CMK (cell line): ENCODE measurements at regions not wholly inside any gene's neighbourhood (a gene's known extent, or its start where the extent isn't known, plus 50 kb on each side); places are given as distances from the start of the nearest gene placed in this dataset.
A peak's percentile ranks its signal among the peaks of the same experiment; 100 is the strongest.
"Not testable (repeated sequence)": the region's sequence is repeated elsewhere in the genome, so short reads cannot be mapped to it uniquely, and the experiment has no call there.

Source experiments
- DNase-seq: peaks from one replicate; pipeline ENCODE4 v3.0.0-alpha.2; 2010; ENCODE audit warnings: low read depth

DNA sequence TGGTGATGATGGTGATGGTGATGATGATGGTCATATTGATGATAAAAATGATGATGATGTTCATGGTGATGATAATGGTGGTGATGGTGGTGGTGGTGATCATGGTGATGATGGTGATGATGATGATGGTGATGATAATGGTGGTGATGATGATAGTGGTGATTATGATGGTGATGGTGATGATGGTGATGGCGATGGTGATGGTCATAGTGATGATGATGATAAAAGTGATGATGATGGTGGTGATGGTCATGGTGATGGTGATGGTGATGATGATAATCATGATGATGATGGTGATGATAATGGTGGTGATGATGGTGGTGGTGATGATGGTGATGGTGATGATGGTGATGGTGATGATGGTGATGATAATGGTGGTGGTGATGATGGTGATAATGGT lies 478.7 kb downstream of the TYW1 start:
- DNase-seq = no peak

DNA sequence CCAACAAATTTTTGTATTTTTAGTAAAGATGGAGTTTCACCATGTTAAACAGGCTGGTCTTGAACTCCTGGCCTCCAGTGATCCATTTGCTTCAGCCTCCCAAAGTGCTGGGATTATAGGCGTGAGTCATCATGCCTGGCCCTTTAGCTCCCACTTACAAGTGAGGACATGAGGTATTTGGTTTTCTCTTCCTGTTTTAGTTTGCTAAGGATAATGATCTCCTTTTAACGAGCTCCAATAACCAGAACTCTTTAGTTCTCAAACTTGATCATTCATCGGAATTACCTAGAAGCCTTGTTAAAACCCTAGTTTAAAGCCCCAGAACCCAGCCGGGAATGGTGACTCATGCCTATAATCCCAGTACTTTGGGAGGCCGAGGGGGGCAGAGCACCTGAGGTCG lies 481.4 kb downstream of the TYW1 start:
- DNase-seq = no peak

DNA sequence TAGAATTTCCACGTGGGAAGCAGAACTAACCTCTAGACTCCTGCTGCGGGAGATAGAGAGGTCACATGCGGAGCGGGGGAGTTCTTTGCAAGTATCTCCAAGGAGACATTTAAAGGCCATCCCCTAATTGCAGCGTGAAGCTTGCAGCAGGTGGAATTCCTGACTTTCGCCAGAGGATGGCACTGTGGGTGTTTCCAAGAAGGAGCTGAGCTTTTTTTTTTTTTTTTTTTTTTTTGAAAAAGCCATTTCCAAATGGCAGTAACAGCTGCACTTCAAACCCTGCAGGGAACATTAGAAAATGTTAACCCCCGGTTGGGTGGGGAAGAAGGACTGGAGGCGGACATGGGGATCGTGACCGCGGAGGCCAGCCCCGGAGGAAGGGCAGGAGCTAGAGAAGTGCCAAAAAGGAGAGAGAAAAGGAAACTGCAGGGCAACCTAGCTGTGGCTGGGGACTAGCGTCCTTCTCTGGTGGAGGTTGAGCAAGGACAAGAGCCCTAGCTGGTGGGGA lies 487.7 kb downstream of the TYW1 start:
- peak; percentile 45 for DNase-seq

DNA sequence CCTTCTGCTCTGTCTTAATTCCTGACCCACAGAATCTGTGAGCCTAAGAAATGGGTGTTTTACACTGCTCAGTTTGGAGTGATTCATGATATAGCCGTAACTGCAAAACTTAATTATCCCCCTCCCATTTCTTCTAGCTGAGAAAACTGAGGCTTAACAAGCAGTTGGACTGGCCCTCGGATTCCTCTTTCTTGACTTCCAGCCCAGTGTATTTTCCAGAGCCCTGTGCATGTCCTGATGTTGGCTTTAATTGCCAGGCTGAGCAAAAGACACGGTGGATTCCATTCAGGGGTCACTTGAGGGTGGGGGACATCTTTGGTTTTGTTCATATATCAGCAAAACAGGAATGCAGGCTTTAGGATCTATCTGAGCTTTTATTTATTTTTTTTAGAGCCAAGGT lies 489.8 kb downstream of the TYW1 start:
- DNase-seq = no peak

DNA sequence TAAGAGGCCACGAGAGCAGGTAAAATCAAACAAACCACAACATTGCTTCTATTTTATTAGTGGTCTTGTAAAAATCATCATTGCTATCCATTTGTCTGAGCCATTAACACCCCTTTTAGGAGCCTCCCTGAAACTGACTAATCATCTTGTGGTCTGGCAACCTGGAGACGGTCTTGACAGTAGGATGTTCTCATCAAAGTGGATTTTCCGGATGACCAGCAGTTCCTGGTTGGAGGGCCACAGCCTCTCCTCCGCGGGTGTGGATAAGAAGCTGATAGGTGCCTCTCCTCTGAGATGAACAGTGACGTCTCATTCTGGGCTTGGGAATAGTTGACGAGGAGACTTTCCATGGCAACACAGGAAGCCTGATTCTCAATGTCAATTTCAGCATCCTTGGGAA lies 490.7 kb downstream of the TYW1 start:
- DNase-seq = no peak

DNA sequence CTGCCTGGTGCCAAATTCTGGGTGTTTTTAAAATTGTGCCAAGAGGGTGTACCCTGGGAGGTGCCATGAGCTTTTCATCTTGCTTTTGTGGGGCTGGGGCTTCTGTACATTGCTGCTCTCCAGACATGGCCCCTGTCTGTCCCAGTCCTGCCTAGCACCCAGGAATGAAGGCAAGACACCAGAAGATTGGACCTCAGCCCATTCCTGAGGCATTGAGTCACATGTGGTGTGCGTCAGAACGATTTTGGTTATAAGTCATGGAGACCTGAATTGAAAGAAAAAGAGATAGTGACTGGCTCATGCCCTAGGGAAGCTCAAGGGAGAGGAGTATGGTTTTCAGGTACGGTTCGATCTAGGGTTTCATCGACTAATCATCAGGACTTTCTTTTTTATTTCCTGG lies 493.2 kb downstream of the TYW1 start:
- DNase-seq = no peak

DNA sequence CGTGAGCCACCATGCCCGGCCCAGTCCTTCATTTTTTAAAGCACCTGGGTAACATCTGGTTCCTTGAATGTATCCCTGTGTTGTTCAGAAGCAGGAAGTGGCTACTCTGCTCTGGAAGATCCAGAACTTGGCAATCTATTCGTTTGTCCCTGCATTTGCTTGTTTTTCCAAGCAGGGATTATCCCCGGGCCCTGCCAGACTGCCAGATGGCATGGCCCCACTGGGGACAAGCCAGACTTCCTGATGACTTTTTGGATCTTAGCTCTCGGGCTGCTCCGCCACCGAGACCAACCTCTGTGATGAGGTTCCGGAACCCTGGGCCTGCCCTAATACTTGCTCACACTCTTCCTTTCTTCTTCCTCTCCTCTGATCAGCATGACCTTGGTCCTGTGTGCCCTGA lies 496.7 kb downstream of the TYW1 start:
- no peak for DNase-seq

DNA sequence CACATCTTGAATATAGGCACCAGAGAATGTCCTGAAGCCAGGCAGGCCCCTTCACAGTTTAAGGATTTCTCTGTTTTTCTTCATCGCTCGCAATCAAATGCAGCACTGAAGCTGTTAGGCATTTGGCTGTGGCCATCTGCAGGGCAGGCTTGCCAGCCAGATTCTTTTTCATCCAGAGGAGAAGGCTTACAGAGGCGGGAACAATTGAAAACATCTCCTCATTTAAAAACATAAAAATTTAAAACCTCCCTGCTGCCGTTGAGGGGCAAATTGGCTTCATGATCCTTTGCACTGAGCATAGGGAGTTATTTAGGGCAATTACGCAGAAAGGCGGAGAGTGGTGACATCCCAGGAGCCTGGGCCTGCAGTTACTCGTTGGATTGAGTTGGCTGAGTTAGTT lies 500.0 kb downstream of the TYW1 start:
- no peak for DNase-seq

DNA sequence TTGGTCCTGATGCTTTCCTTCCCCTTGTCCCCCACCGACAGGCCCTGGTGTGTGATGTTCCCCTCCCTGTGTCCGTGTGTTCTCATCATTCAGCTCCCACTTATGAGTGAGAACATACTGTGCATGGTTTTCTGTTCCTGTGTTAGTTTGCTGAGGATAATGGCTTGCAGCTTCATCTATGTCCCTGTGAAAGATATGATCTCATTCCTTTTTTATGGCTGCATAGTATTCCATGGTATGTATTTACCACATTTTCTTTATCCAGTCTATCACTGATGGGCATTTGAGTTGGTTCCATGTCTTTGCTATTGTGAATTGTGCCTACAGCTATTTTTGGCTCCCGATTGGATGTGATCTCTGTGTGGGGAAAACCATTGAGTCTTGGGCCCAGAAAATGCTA lies 501.3 kb downstream of the TYW1 start:
- not testable (repeated sequence) for DNase-seq

DNA sequence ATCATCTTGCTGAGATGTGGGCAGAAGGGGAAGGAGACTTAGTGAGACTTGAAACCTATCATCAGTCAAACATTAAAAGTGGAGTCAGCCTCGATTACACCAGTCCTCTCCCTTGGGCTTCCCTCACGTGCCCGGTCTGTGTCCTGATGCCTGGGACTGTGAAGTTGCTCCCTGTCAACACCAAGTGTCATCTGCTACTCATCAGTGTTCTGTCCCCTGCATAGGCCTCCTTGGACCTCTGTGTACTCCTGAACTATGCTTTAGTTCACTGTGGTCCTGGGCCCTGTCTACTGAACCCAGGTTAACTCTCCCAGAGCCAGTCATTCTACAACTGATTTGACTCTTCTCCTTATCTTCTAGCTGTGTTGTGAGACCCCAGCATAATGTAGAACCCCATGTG lies 506.3 kb downstream of the TYW1 start:
- no peak for DNase-seq

DNA sequence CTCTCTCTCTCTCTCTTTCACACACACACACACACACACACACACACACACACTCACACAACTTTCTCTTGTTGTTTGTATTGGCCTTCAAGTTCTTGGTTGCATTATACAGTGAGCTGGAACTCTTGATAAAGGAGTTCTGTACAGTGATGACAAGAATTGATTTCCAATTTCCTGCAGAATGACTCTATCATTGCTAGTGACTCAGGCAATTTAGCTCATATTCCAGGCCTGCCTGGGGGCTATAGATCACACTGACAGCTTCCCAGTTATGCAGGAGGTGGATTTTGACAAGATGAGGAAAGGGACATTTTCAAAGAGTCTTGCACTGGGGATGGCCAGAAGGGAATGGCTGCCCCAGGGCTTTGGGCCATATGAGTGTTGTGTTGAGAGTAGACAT lies 508.8 kb downstream of the TYW1 start:
- DNase-seq = no peak

DNA sequence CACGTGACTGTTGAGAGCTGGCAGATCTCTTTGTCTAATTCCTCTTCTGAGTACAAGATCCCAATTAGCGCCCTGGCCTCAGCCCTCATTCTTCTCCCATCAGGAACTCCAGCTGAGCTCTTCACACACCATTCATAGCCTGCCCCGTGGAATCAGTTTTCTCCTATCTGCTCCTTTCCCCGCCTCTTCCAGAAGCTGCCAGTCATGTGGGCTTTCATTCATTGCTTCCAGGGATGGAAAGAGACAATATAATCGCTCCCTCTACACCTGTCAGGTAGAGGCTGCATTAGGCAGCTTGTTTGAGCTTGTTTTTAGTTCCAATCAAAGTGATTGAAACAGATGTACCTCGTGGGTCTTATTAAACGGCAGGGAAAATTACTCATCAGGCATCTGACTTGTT lies 515.8 kb downstream of the TYW1 start:
- no peak for DNase-seq

DNA sequence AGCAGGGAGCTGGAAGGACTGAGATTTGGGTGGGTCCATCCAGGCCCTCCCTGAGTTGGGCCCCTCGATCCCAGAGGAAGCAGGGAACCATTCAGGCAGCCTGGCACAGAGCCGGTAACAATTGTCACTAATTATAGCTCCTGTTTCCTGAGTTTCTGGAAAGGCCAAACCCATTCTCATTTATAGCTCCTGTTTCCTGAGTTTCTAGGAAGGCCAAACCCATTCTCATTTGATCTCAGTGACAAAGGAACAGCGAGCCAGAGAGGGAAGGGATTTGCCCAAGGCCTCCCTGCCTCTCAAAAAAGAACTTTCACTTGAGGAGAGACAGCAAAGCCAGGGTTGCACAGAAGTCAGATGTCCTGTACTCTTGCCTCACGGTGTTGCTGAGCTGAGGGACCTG lies 521.9 kb downstream of the TYW1 start:
- no peak for DNase-seq

DNA sequence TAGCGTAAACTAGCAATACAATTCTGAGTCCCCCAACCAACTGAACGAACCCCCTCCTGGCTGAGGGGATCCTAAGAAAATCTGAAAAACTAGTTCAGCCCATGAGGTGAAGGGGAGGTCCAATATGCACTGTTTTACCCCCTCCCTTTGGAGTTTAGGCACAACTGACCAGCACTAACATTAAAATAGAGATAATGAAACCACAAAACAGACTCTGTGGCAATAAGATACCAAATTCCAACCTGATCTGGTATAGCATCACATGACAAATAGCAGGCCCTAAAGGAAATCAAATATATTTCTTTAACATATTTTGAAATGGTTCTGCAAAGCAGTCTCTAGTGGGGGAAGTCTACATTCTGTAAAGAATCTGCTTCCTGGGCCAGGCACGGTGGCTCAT lies 522.5 kb downstream of the TYW1 start:
- DNase-seq = no peak

DNA sequence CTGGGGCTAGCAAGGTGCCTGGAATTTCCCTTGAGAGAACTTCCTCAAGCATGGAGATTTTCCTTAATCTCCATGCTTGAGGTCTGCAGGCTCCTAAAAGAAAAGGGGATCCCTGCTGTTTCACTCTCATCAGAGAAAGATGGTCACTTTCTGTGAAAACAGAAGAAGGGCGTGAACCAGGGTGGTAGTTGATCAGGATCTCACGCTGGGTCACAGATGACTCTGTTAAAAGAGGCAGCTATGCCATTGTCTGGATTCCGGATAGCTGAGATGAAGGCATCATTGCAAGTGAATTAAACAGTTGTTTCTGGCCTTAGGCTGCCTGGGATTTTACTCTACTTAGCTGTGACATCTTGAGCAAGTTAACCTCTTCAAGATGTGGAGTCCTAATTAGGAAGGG lies 525.9 kb downstream of the TYW1 start:
- no peak for DNase-seq

DNA sequence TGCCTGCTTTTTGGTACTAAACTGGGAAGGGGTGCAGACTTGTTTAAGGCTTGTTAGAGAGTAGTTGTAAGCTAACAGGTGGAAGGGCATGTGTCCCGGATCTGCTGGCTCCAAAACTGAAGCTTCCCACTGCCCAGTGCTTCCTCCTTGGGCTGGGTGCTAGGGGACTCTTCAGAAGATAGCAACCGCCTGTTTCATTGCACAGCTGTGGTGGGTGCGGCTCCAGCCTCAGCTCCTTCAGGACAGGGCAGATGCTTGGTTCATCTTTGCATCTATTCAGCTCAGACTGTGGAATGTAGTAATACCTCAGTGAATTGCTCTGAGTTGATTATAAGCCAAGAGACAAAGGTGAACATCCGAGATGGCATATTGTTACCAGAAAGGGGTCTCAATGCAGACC lies 527.1 kb downstream of the TYW1 start:
- DNase-seq = no peak

DNA sequence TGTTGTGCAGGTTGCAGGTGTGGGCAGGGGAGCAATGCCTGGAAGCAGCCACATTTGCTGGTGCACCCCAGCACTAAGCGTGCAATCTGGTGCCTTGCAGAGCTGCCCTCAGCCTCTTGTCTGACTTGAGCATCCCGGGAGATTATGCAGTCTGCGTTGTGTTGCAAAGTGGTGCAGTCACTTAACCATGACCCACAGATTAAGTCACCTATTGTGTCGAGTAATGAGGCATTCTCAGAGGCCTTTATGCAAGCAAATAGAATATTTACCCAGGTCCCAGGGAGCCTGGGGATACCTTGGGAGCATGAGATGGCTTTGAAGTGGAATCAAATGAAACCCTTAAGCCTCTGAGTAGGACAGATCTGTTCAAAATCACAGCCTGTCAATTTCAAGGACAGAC lies 529.0 kb downstream of the TYW1 start:
- DNase-seq = no peak

DNA sequence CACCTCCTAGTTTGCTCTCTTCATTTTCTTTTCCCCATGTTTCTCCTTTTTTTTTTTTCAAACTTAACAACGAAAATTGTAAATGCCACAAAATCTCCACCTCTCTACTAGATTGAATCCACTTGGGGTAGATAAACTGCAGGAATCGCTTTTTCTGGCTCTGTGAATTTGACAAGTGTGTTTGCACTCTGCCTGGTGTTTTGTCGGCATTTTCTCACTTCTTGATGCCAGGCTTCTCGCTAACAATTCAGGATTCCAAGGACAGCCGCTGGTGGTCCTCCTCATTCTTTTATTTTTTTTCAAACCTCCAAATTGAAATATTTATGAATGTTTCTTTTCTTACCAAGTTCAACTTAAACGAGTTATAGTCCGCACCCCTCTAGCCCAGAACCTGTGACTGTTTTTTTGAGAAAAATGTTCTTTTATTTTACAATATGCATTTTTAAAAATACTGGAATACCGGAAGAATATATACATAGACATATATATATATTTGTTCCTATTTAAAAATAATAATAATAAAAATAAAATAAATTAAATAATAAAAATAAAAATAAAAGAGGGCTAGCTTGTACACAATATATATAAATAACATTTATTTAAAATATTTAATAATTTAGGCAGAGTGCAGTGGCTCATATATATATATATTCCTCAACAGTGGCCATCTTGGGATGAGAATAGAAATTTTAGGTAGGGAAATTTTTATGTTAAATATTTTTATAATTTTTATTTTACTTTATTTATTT lies 538.8 kb downstream of the TYW1 start:
- DNase-seq = no peak

DNA sequence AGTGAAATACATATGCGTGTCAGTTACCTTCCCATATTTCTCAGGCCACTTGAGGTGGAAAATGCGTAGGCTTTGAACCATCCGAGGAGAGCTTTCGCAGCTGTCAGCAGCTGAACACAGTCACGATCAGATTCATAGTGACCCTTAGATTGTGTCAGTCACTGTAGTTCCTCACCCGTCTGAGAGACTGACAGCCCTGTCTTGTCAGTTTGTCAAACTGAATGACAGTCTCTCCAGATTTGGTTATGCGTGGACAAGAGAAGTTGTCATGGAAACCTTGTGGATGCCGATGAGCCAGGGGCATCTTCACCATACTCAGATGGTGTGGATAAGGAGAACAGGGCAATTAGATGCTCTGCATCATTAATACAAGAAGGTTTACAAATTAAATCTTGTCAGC lies 546.3 kb downstream of the TYW1 start:
- no peak for DNase-seq

DNA sequence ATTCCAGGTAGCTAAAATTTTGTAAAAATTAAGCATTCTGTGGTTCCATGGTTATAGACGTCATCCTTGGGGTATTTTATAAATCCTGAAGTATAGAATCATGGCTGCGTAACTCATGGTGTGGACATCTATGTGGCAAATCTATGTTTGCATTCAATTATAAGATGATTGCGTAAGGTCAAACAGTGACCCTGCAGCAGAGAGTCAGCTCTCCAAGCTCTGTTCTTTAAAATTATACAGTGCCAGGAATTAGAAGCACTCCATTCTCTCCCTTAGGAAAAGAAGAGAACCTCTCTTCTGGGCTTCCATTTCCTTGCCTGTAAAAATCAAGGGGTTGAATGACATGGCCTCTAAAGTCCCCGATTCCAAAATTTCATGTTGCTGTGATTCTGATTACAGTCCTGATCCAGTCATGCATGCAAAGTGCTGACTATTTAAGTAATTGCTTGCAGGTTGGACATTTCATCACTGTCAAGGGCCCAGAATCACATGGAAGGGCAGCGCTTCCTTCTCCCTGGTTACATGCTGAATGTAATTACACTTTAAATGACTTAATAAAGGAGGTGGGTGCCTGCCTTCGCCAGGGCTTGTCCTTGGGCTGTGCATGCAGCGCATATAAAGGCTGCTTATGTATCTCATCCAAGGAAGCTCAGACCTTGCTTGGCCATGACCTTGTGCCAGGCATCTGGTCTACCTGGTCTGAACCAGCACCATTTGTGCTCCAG lies 550.7 kb downstream of the TYW1 start:
- DNase-seq = no peak

DNA sequence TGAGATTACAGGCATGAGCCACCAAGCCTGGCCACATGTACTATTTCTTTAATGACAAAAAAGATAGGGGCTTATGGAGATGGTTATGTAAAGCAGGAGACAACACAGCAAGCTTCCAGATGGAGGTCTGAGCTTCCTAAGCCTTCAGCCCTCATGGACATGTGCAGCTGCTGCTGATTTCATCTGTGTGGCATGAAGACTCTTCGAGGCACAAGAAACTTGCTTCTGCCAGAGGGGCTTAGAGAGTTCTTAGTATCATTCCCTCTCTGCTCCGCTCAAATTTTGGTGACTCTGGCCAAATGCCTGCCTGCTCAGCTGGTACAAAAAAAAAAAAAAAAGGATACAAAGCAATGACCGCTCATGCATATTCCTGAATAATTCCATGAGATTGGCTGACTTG lies 552.5 kb downstream of the TYW1 start:
- DNase-seq = no peak

DNA sequence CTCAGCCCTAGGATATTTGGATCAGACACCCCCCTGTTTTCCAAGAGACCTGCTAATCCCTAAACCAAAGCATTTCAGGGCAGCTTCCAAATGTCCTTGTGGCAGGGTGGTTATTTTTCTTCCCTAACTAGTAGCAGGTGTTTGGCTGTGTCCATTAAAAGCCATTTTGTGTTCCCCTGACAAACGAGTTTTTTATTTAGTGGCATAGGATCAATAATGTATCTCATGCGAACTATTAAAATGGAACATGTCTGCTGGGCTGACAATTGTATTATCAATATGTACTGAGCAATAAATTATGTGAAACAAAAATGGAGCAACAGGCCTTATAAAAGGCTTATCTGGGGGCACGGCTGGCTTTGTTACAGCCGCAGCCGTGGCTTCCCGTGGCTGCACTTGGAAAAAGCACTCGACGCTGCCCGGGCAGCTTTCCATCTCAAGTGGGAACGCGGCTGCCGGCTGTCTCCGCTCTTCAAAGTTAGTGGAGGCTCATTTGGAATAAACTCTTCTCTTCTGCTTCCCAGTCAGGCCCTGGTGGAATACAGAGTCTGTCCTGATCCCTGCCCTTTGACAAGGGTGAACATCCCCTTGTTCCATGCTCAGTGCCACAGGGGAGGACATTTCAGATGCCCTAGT lies 554.3 kb downstream of the TYW1 start:
- DNase-seq = no peak

DNA sequence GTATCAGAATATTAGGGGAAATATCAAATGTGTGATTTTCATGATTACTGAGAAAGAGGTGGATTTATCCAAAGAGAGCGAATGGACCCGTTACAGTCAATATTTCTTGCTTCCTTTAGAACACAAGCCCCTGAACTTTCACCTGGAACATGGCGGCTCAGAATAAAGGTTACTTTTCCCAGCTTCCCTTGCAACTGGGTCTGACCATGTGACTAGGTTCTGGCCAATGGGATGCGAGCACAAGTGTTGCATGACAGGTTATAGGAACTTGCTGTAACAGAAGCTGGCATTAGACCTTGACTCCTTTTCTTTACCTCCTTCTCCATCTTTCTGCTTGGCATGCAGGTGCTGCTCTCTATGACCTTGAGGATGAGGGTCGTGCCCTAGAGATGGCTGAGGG lies 556.1 kb downstream of the TYW1 start:
- DNase-seq = no peak
